Mesendoderm (in vitro differentiated cells): ENCODE measurements at regions not wholly inside any gene's neighbourhood (a gene's known extent, or its start where the extent isn't known, plus 50 kb on each side); places are given as distances from the start of the nearest gene placed in this dataset.
"Not testable (repeated sequence)": the region's sequence is repeated elsewhere in the genome, so short reads cannot be mapped to it uniquely, and the experiment has no call there.

Experiments
- DNase-seq: peaks from one replicate; pipeline ENCODE4 v3.0.0; 2013
- H2AK5ac ChIP-seq: 2 replicates; pipeline ENCODE4 v1.6.1; 2013; ENCODE audit warnings: low read length, inconsistent platforms
- H2BK120ac ChIP-seq: 2 replicates; pipeline ENCODE4 v1.6.1; 2013; ENCODE audit warnings: low read depth, mild to moderate bottlenecking, low read length, moderate library complexity, mixed read lengths
- H2BK15ac ChIP-seq: replicated peaks from 2 replicates; pipeline ENCODE4 v1.6.1; 2013; ENCODE audit warnings: low read depth, mild to moderate bottlenecking, moderate library complexity
- H2BK5ac ChIP-seq: 2 replicates; pipeline ENCODE4 v1.6.1; 2013; ENCODE audit warnings: low read length, inconsistent platforms
- H3K18ac ChIP-seq: 2 replicates; pipeline ENCODE4 v1.6.1; 2013; ENCODE audit warnings: mild to moderate bottlenecking, low read length, mixed read lengths
- H3K23ac ChIP-seq: one replicate; pipeline ENCODE4 v1.6.1; 2013; ENCODE audit warnings: low read length
- H3K27ac ChIP-seq: 2 replicates; pipeline ENCODE4 v1.5.1; 2013; ENCODE audit warnings: low read depth, mild to moderate bottlenecking, inconsistent platforms, low read length, moderate library complexity
- H3K27me3 ChIP-seq: 2 replicates; pipeline ENCODE4 v1.6.1; 2013; ENCODE audit warnings: low read length, control low read depth, mild to moderate bottlenecking, inconsistent platforms; ENCODE audit not compliant: insufficient read depth, poor library complexity
- H3K36me3 ChIP-seq: 2 replicates; pipeline ENCODE4 v1.6.1; 2013; ENCODE audit warnings: low read length, inconsistent platforms; ENCODE audit not compliant: control insufficient read depth, insufficient read depth
- H3K4ac ChIP-seq: one replicate; pipeline ENCODE4 v1.6.1; 2013; ENCODE audit warnings: low read depth, mild to moderate bottlenecking, low read length, moderate library complexity
- H3K4me1 ChIP-seq: 2 replicates; pipeline ENCODE4 v1.6.1; 2013; ENCODE audit warnings: low read depth, low read length, inconsistent platforms; ENCODE audit not compliant: control insufficient read depth
- H3K4me2 ChIP-seq: 2 replicates; pipeline ENCODE4 v1.6.1; 2013; ENCODE audit warnings: low read length
- H3K4me3 ChIP-seq: 2 replicates; pipeline ENCODE4 v1.5.1; 2013; ENCODE audit warnings: mild to moderate bottlenecking, low read length
- H3K56ac ChIP-seq: one replicate; pipeline ENCODE4 v1.6.1; 2013; ENCODE audit warnings: low read length
- H3K79me1 ChIP-seq: 2 replicates; pipeline ENCODE4 v1.6.1; 2013; ENCODE audit warnings: low read length, inconsistent platforms
- H3K79me2 ChIP-seq: 2 replicates; pipeline ENCODE4 v1.6.1; 2013; ENCODE audit warnings: mild to moderate bottlenecking, low read length; ENCODE audit not compliant: control insufficient read depth, insufficient read depth
- H3K9ac ChIP-seq: 2 replicates; pipeline ENCODE4 v1.6.1; 2013; ENCODE audit warnings: low read length, inconsistent platforms
- H4K5ac ChIP-seq: one replicate; pipeline ENCODE4 v1.6.1; 2013; ENCODE audit warnings: low read length
- H4K8ac ChIP-seq: one replicate; pipeline ENCODE4 v1.6.1; 2013; ENCODE audit warnings: low read depth, mild to moderate bottlenecking, control low read depth, low read length, moderate library complexity
- WGBS: extraction: QIAGEN DNeasy Blood & Tissue Kit; methylation state at CpG from one replicate; pipeline ENCODE4 v1.1.7; 2013; ENCODE audit warnings: low lambda C conversion rate, missing lambda C conversion rate; ENCODE audit not compliant: insufficient coverage; ENCODE audit errors: extremely low coverage; 5-methylcytosine and 5-hydroxymethylcytosine counted together

- H3K4ac ChIP-seq: no peak overlapping the region
- no peaks in the 10 kb centered on the region for H3K4me1 ChIP-seq
- H2BK120ac ChIP-seq: no peak overlapping the region
- H3K27me3 ChIP-seq: no peaks in the 10 kb centered on the region
- H4K5ac ChIP-seq: no peak overlapping the region
- H3K79me2 ChIP-seq: no peaks in the 10 kb centered on the region
- no CpG with 5 or more reads among the region's 2 CpGs for WGBS
- H2AK5ac ChIP-seq: no peak overlapping the region
- no peak overlapping the region for H3K23ac ChIP-seq
- DNase-seq: no peak
- H3K9ac ChIP-seq: no peak overlapping the region
- H4K8ac ChIP-seq: no peak overlapping the region
- H3K18ac ChIP-seq: no peak overlapping the region
- H3K79me1 ChIP-seq: no peaks in the 10 kb centered on the region
- H2BK5ac ChIP-seq: no peak overlapping the region
- H3K4me3 ChIP-seq: no peak overlapping the region
- no peaks in the 10 kb centered on the region for H3K36me3 ChIP-seq
- no peak overlapping the region for H3K4me2 ChIP-seq
- H3K56ac ChIP-seq: no peak overlapping the region
- H2BK15ac ChIP-seq: no peak overlapping the region
- H3K27ac ChIP-seq: no peak overlapping the region
Observed at GRCh38 chrX:77264490-77264889, 182.7 kb upstream of the FGF16 start.

GRCh38 chrX:77275392-77275791 is 171.8 kb upstream of the FGF16 start:
- DNase-seq: peak; percentile 59
- no peaks in the 10 kb centered on the region for H3K79me2 ChIP-seq

GRCh38 chrX:77276742-77277141 is 170.4 kb upstream of the FGF16 start:
- Histone ChIP-seq H3K4ac (no peak overlapping the region), H3K18ac (no peak overlapping the region), H3K79me2 (no peaks in the 10 kb centered on the region), H2AK5ac (no peak overlapping the region), H3K79me1 (no peaks in the 10 kb centered on the region), H3K4me1 (no peaks in the 10 kb centered on the region), H4K5ac (no peak overlapping the region), H2BK120ac (no peak overlapping the region), H3K27ac (no peak overlapping the region), H3K56ac (no peak overlapping the region), H3K23ac (no peak overlapping the region), H3K4me2 (no peak overlapping the region), H4K8ac (no peak overlapping the region), H3K27me3 (no peaks in the 10 kb centered on the region), H3K9ac (no peak overlapping the region), H2BK5ac (no peak overlapping the region), H2BK15ac (no peak overlapping the region), H3K36me3 (no peaks in the 10 kb centered on the region), H3K4me3 (no peak overlapping the region)
- WGBS: no CpG with 5 or more reads among the region's 1 CpG
- peak; percentile 28 for DNase-seq

More at GRCh38 chrX:77275392-77275791, 171.8 kb upstream of the FGF16 start:
- no peak overlapping the region for H3K27ac ChIP-seq
- no peak overlapping the region for H3K23ac ChIP-seq
- H3K4ac ChIP-seq: no peak overlapping the region
- no peak overlapping the region for H4K5ac ChIP-seq
- H3K56ac ChIP-seq: no peak overlapping the region
- H3K36me3 ChIP-seq: no peaks in the 10 kb centered on the region
- H2BK5ac ChIP-seq: no peak overlapping the region
- no peak overlapping the region for H2BK120ac ChIP-seq
- H2BK15ac ChIP-seq: no peak overlapping the region
- no peak overlapping the region for H3K4me3 ChIP-seq
- H3K18ac ChIP-seq: no peak overlapping the region
- H2AK5ac ChIP-seq: no peak overlapping the region
- no CpG with 5 or more reads among the region's 1 CpG for WGBS
- H3K4me1 ChIP-seq: no peaks in the 10 kb centered on the region
- H3K27me3 ChIP-seq: no peaks in the 10 kb centered on the region
- no peak overlapping the region for H4K8ac ChIP-seq
- H3K9ac ChIP-seq: no peak overlapping the region
- H3K79me1 ChIP-seq: no peaks in the 10 kb centered on the region
- H3K4me2 ChIP-seq: no peak overlapping the region

GRCh38 chrX:77277911-77278310 is 169.3 kb upstream of the FGF16 start:
- H3K9ac ChIP-seq: no peak overlapping the region
- no peak for DNase-seq

GRCh38 chrX:77279373-77279772 is 167.8 kb upstream of the FGF16 start:
- not testable (repeated sequence) for H3K4me2 ChIP-seq, H3K23ac ChIP-seq, H4K5ac ChIP-seq, H2BK15ac ChIP-seq, H3K4me1 ChIP-seq, DNase-seq, H3K79me2 ChIP-seq, H3K4me3 ChIP-seq, H2BK120ac ChIP-seq, H3K18ac ChIP-seq, H3K56ac ChIP-seq, H4K8ac ChIP-seq, H2BK5ac ChIP-seq, H2AK5ac ChIP-seq, H3K27me3 ChIP-seq, H3K27ac ChIP-seq, H3K79me1 ChIP-seq, H3K9ac ChIP-seq, H3K4ac ChIP-seq, H3K36me3 ChIP-seq
- no CpG with 5 or more reads among the region's 19 CpGs for WGBS

More at GRCh38 chrX:77277911-77278310, 169.3 kb upstream of the FGF16 start:
- no peaks in the 10 kb centered on the region for H3K4me1 ChIP-seq
- no peaks in the 10 kb centered on the region for H3K36me3 ChIP-seq
- WGBS: no CpG with 5 or more reads among the region's 2 CpGs
- H3K18ac ChIP-seq: no peak overlapping the region
- H3K4me3 ChIP-seq: no peak overlapping the region
- no peak overlapping the region for H2BK120ac ChIP-seq
- H3K23ac ChIP-seq: no peak overlapping the region
- H2AK5ac ChIP-seq: no peak overlapping the region
- no peak overlapping the region for H3K56ac ChIP-seq
- H3K79me1 ChIP-seq: no peaks in the 10 kb centered on the region
- no peak overlapping the region for H2BK5ac ChIP-seq
- no peak overlapping the region for H4K8ac ChIP-seq
- no peak overlapping the region for H3K4me2 ChIP-seq
- H2BK15ac ChIP-seq: no peak overlapping the region
- H3K27ac ChIP-seq: no peak overlapping the region
- H3K79me2 ChIP-seq: no peaks in the 10 kb centered on the region
- no peaks in the 10 kb centered on the region for H3K27me3 ChIP-seq
- H3K4ac ChIP-seq: no peak overlapping the region
- no peak overlapping the region for H4K5ac ChIP-seq

GRCh38 chrX:77293331-77293995 is 153.7 kb upstream of the FGF16 start:
- H2BK15ac ChIP-seq: no peak overlapping the region

More at GRCh38 chrX:77293331-77293995, 153.7 kb upstream of the FGF16 start:
- Histone ChIP-seq H4K5ac (no peak overlapping the region), H3K79me1 (no peaks in the 10 kb centered on the region), H3K4me3 (no peak overlapping the region), H2BK120ac (no peak overlapping the region), H3K4me1 (no peaks in the 10 kb centered on the region), H3K79me2 (no peaks in the 10 kb centered on the region), H2BK5ac (no peak overlapping the region), H2AK5ac (no peak overlapping the region), H3K27ac (no peak overlapping the region), H3K4ac (no peak overlapping the region), H3K56ac (no peak overlapping the region), H3K4me2 (no peak overlapping the region), H3K18ac (no peak overlapping the region), H3K27me3 (no peaks in the 10 kb centered on the region), H3K23ac (no peak overlapping the region), H4K8ac (no peak overlapping the region), H3K36me3 (no peaks in the 10 kb centered on the region), H3K9ac (no peak overlapping the region)
- no peak for DNase-seq
- no CpG with 5 or more reads among the region's 4 CpGs for WGBS
